Amniotic stem cell (primary cell): ENCODE measurements at regions not wholly inside any gene's neighbourhood (a gene's known extent, or its start where the extent isn't known, plus 50 kb on each side); places are given as distances from the start of the nearest gene placed in this dataset.

Source experiments
- DNase-seq: peaks from one replicate; lab custom pipeline; 2025; lab: John Stamatoyannopoulos, UW

DNA sequence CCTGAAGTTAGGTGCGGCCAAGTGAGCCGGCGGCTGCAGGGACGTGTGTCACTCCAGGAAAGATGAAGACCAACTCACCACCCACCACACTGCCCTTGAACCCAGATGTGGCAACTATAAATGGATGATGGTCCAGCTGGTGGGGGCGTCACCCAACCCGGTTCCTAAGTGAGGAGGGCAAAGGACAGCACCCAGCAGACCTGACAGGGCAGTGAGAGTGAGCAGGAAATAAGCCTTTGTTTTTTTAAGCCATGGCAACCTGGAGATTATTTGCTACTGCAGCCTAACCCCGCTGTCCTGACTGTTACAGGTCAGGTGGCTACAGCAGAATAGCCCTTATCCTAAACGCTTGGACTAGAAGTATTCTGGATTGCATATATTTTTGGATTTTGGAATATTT, 228.9 kb downstream of the CTTN start:
- no peak for DNase-seq

- DNase-seq = no peak
These were observed 230.0 kb downstream of the CTTN start for GRCh38 chr11:70628176-70628854.

DNA sequence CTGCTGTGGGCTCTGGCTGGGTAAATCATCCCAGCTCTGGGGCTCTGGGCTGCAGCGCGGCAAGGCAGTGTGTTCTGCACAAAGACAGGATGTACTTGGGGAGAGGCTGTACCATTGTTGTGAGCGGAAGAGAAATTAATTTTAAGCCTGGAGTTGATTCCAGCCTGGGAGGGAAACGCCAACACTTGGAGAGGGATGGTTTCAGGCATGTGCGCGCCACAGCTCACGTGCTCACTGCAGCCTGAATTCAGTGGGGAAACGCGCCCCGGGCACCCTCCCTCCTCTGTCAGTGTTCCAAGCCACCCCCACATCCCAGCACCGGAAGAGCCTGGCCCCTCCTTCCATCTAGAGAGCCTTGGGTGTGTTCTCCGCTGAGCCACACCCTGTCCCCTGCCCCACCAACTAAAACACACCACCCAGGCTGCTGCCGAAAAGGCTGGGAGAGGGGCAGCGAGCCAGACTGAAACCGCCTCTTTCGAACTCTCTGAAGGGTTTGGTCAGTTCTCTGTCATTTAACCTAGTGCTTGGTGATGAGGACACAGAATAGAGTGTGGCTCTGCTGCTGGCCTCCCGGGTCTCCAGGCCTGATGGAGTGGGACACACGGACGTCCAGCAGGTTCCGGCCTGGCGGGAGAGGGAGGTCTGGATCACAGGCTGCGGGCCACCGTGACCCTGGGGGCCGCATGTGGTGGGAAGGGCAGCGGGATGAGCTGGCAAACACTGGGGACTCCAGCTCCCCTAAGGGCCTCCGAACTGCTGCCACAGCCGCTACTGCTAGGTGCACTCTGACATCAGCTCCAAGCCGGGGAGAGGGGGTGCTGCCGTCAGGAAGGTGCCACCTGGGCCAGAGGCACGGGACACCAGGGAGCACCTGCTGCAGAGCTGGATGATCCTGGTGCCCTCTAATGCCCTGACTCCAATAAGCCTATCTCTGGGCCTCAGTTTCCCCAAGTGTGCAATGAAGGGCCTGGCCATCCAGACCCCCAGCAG, 230.8 kb downstream of the CTTN start:
- DNase-seq = no peak

- DNase-seq = no peak
These were observed 231.7 kb downstream of the CTTN start for GRCh38 chr11:70630068-70630467.

DNA sequence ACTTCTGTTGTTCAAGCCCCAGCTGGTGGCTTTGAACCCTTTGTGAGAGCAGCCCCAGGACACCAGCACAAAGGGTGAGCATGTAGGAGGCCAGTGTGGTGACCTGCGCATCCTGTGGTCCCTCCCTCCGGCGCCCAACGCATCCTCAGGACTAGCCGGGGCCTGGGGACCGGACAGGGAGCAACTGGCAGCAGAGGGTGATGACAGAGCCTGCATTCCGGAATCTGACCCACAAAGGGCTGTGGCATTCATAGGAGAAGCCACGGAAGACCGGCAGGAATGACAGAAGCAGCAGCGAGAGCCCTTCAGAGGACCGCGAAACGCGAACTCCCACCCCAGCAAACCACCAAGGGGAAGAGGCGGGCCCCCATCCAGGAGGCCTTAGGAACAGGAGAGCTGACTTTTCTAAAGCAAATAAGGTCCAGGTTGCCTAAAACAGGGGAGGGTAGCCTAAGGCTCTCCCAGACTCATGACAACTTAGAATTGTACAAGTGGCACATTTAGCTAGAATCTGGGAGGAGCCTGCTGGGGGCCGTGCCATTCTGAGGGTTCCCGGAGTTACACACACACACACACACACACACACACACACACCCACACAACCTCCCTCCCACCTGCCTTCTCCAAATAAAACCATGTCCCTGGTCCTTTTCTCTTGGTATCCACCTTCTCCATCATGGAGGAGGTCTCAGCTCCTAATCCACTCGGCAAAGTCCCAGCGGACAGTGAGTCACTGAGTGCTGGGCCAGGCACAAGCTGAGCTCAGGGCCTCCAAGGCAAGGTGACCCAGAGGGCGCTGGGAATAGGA, 232.7 kb downstream of the CTTN start:
- no peak for DNase-seq

DNA sequence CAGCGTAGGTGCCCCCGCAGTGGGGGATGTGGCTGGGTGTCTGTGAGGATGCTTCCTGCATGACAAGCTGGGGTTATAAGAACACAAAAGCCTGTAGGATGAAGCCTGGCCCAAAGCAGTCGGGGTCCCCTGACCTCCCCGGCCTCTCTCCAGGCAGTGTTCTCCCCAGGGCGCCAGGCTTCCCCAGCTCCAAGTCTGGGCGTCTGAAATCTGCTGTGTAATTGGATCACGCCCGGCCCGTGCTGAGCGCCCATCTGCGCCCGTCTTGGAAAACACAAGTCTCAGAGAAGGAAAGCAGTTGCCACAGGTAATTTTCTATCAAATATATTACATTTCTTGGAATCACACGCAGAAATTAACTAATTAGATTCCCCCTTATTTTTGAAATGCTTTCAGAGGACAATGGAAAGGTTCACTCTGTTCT, 233.3 kb downstream of the CTTN start:
- no peak for DNase-seq

- no peak for DNase-seq
These were observed 235.3 kb downstream of the CTTN start for GRCh38 chr11:70633610-70634009.

DNA sequence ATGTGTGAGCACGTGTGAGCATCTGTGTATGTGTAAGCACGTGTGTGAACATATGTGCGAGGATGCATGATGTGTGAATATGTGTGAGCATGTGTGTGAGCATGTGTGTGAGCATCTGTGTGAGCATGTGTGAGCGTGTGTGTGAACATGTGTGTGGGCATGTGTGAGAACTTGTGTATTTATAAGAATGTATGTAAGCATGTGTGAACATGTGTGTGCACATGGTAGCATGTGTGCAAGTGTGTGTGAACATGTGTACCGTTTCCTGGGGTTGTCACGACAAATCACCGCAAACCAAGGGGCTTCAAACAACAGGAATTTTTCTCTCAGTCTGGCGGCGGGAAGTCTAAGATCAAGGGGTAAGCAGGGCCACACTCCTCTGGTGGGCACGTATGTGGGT, 238.3 kb downstream of the CTTN start:
- no peak for DNase-seq

DNA sequence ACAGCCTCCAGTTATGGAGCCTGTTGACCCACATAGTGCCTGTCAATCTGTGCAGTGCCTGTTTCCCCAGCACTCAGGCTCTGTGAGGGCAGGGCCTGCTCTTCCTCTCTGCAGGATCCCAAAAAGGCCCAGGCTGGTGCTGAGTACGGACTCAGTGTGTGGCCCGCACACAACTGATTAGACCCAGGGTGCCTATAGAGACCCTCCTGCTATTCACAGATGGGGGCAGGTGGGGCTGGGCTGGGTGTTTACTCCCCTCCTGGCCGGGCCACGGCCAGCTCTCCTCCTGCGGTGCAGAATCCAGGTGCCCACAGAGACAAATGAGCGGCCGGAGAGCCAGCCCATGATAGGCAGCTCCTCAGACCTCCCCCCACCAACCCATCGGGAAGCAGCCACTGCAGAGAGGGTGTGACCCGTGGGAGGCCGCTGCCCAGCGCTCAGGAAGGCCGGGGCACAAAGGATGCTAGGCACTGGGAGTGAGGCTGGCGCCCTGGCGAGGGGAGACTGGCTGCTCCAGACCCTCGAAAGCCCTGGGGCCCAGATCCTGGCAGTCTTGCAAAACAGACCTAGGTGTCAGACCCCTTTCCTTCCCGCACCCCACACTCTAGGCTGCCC, 239.0 kb downstream of the CTTN start:
- DNase-seq = no peak

DNA sequence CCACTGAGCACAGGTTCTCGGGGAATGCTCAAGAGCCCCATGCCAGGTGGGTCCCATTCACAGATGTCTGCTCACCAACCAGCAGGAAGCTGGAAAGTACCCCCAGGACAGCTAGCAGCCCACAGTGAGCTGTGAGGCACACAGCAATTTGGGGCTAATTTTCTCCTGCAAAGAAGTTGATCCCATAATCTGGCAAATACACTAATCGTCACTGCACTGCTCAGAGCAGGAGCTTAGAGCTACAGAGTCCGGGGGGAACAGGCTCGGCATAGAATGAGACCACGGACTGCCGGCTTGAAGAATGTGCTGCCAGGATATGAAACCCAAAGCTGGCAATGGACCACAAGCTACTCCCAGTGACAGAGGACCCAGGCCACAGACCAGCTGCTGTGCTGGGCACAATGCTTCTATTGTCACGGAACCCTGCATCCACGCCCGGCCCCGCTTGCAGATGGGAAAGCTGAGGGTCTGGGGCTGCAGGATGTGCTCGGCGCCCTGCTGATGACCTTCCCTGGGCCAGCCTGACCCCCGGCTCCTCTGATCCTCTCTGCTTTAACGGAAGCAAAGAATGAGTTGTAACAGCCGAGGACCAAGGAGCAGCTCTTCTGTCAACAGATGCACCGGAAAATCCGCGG, 239.7 kb downstream of the CTTN start:
- no peak for DNase-seq

- no peak for DNase-seq
These were observed 242.1 kb downstream of the CTTN start for GRCh38 chr11:70640408-70640807.

DNA sequence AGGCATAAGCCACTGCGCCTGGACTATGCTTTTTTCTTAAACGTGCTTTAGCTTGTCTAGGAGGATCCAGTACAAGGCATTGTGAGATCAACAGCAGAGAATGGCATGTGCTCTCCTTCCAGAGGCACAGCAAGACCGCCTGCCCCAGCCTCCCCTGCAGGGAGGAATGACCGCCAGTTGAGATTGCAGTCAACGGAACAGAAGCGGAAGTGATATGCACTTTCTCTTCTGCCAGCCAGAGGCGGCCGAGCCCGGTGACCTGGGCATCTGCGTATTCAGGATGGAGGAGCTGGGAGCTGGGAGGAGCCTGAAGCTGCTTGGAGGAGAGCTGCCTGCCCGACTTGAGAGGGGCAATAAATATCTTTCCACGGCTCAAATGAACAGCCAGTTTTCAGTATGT, 243.0 kb downstream of the CTTN start:
- DNase-seq = no peak

- DNase-seq = no peak
These were observed 243.9 kb downstream of the CTTN start for GRCh38 chr11:70642266-70642665.

DNA sequence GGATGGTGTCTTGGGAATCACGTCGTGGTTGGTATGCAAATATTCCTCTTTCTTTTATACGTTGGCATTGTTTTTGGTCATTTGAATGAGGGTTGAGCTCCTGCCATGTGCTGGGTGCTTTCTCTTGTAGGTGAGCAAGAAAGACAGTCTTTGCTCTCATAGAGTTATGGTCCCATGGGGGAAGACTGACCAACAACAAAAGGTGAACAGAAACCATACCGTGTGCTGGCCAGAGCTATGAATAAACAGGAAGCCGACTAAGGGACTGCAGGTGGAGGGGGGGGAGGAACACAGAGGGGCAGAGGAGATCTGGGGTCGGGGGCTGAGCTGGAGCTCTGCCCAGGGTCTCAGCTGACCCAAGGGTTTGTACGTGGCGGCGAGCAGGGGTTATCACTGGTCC, 245.3 kb downstream of the CTTN start:
- DNase-seq = no peak

- DNase-seq = no peak
These were observed 246.2 kb downstream of the CTTN start for GRCh38 chr11:70644343-70645060.

DNA sequence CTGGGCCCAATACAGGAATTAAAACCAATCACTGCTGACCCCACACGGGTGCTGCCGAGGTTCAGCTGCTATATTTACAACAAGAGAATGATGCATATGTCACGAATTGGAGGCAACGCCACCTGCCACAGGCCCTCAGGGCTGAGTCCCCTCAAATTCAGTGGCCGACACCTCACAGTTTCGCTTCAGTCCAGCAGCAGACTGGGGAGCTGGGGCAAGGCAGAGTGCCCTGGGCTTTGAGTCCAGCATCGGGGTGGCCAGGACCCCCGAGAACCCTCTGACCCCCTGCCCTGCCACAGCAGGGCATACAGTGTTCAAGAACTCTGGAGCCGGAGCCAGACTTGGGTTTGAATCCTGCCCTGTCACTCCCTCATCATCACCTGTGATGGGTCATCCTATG, 247.2 kb downstream of the CTTN start:
- DNase-seq = no peak

DNA sequence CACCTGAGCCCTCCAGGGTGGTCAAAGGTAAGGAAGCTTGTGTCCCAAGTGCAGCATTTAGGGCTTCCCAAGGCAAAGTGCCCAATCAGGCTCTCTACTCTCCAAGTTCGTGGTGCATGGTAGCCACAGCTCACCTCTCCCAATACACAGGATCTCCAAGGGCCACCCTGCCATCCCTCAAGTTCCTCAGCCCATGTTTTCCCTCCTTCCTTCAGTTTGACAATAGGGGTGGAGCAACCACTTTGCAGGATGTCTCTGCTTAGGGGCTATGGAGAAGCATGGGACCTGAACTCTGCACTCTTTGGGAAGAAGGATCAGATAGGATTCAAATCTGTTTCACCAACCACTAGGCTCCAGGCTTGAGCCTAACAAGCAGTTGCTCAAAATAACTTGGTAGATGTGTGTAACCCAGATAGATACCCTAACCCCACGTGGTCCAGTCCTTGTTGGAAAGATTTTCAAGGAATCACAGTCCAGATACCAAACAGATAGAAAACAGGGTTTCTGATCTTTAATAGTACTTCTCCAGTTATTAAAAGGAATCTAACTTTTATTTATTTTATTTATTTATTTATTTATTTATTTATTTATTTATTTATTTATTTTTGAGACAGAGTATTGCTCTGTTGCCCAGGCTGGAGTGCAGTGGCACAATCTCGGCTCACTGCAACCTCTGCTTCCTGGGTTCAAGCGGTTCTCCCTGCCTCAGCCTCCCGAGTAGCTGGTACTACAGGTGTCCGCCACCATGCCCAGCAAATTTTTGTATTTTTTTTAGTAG, 248.1 kb downstream of the CTTN start:
- DNase-seq = no peak

DNA sequence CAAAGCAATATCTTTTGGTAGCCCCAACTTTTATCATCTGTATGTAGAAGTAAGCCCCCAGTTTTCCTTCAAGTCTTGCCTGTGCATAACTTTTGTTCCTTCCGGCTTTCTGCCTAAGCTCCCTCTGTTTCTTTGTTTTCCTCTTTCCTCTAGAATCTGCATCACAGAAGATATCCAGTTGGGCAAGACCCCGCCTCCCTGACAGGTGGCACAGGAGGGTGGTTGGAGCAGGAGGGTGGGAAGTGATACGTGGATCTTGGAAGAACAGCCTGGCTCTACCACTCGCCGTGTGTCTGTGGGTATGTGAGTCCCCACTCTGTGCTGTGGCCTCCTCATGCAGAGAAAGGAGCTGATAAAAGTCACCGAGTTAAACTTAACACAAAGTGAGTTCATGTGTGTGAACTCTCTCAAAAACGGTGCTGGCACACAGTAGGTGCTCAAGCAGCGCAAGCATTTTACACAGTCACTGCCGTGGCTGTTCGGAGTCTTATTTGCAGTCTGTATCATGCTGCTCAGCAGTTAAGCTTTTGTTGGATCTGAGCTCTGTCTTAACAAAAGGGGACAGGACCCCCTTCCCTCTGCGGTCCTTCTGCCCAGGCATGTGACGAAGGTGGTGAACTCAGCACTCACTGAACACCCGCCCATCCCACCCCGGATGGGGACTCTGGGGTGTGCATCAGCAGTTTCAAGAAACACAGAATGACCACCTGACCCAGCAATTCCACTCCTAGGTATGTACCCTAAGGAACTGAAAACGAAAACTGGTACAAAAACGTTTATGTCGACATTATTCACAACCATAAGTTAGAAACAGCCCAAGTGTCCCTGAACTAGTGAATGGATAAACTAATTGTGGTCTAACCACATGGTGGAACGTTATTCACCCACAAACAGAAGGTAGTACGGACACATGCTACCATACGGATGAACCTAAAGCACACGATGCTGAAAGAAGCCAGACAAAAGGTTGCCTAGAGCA, 249.1 kb downstream of the CTTN start:
- no peak for DNase-seq
